Keratinocyte (primary cell): ENCODE measurements at regions not wholly inside any gene's neighbourhood (a gene's known extent, or its start where the extent isn't known, plus 50 kb on each side); places are given as distances from the start of the nearest gene placed in this dataset.

Experiments
- CTCF ChIP-seq, 3 experiments: IDR thresholded peaks in 1 of 3; conservative IDR thresholded peaks in 1 of 3; optimal IDR thresholded peaks in 1 of 3; 2 replicates in 2 of 3; 3 replicates in 1 of 3; pipeline versions ENCODE3 to v1.5.1; 2011; ENCODE audit warnings: low read length in 3 of 3, mild to moderate bottlenecking in 3 of 3, moderate library complexity in 2 of 3, control low read depth in 1 of 3, inconsistent platforms in 1 of 3; ENCODE audit not compliant: insufficient read depth in 2 of 3; ENCODE audit errors: extremely low read depth in 1 of 3
- EZH2 ChIP-seq: IDR thresholded peaks from one replicate; pipeline ENCODE4 v1.6.1; 2012; ENCODE audit warnings: inconsistent platforms, mild to moderate bottlenecking, low read length, moderate library complexity

DNA sequence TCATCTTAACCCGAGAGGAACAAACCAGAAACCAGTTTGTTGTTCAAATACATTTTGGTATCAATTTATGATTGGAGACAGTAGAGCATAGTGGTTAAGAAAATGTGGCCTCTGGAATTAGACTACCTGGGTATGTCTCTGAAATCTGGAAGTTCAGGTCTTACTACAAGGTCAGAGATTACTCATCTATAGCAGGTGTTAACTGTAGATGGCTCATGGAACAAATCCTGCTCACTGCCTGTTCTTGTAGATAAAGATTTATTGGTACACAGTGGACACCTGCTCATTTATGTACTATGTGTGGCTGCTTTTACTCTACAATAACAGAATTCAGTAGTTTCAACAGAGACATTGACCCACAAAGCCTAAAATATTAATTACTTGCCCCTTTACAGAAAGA lies 413.3 kb downstream of the CNTN6 start:
- no peak for TF ChIP-seq EZH2
- TF ChIP-seq CTCF (optimal IDR thresholded peaks at IDR 0.05 in 1 of 3, IDR thresholded peaks at IDR 0.05 in 1 of 3, conservative IDR thresholded peaks at IDR 0.05 in 1 of 3; ENCODE audit: extremely low read depth in 1 of 3, insufficient read depth in 2 of 3, low read length in 3 of 3): no peak
